SK-N-SH treated with all-trans-retinoic acid at 6 μM for 48 hours (cell line): ENCODE measurements at regions not wholly inside any gene's neighbourhood (a gene's known extent, or its start where the extent isn't known, plus 50 kb on each side); places are given as distances from the start of the nearest gene placed in this dataset.

ENCODE experiments used
- ARNTL ChIP-seq: fragments of 450-650 bp; formaldehyde crosslinking; IDR thresholded peaks from 2 replicates; pipeline ENCODE4 v1.5.0; 2020; ENCODE audit warnings: low read depth, mild to moderate bottlenecking, moderate library complexity, borderline replicate concordance
- CSDC2 ChIP-seq: fragments of 250-450 bp; sonication (Bioruptor Pico); IDR thresholded peaks from 2 replicates; pipeline ENCODE4 v1.5.0; 2020; ENCODE audit warnings: mild to moderate bottlenecking, moderate library complexity
- OSR1 ChIP-seq: fragments of 250-450 bp; sonication (Bioruptor Pico); IDR thresholded peaks from 2 replicates; pipeline ENCODE4 v1.8.0; 2022; ENCODE audit warnings: moderate library complexity, mild to moderate bottlenecking, inconsistent platforms
- PPARA ChIP-seq: fragments of 250-450 bp; sonication (Bioruptor Pico); IDR thresholded peaks from 2 replicates; pipeline ENCODE4 v1.5.0; 2020; ENCODE audit warnings: mild to moderate bottlenecking, borderline replicate concordance
- RARB ChIP-seq: fragments of 250-450 bp; sonication (Bioruptor Pico); IDR thresholded peaks from 2 replicates; pipeline ENCODE4 v1.8.0; 2021; ENCODE audit warnings: mild to moderate bottlenecking, moderate library complexity
- SNAI2 ChIP-seq: fragments of 250-450 bp; sonication (Bioruptor Pico); IDR thresholded peaks from 2 replicates; pipeline ENCODE4 v1.5.0; 2020; ENCODE audit warnings: mild to moderate bottlenecking, moderate library complexity
- TCF4 ChIP-seq: fragments of 250-450 bp; sonication (Bioruptor Pico); IDR thresholded peaks from 2 replicates; pipeline ENCODE4 v1.8.0; 2021; ENCODE audit warnings: mild to moderate bottlenecking, moderate library complexity, borderline replicate concordance
- ZFP3 ChIP-seq: fragments of 250-450 bp; sonication (Bioruptor Pico); IDR thresholded peaks from 2 replicates; pipeline ENCODE4 v1.5.0; 2020; ENCODE audit warnings: mild to moderate bottlenecking, moderate library complexity
- ZFP30 ChIP-seq: fragments of 450-650 bp; formaldehyde crosslinking; IDR thresholded peaks from 2 replicates; pipeline ENCODE4 v1.5.0; 2022; ENCODE audit warnings: mild to moderate bottlenecking, moderate library complexity
- TF ChIP-seq, protein P1 (sequence below): fragments of 250-450 bp; sonication (Bioruptor Pico); IDR thresholded peaks from 2 replicates; pipeline ENCODE4 v1.8.0; 2020; ENCODE audit warnings: mild to moderate bottlenecking, moderate library complexity, borderline replicate concordance
- TF ChIP-seq, protein P2 (sequence below): fragments of 250-450 bp; sonication (Bioruptor Pico); IDR thresholded peaks from 2 replicates; pipeline ENCODE4 v1.8.0; 2021; ENCODE audit warnings: low read depth, mild to moderate bottlenecking, moderate library complexity, borderline replicate concordance
- TF ChIP-seq, protein P3 (sequence below): fragments of 250-450 bp; sonication (Bioruptor Pico); IDR thresholded peaks from 2 replicates; pipeline ENCODE4 v1.5.1; 2020; ENCODE audit warnings: low read depth, mild to moderate bottlenecking, moderate library complexity

DNA sequence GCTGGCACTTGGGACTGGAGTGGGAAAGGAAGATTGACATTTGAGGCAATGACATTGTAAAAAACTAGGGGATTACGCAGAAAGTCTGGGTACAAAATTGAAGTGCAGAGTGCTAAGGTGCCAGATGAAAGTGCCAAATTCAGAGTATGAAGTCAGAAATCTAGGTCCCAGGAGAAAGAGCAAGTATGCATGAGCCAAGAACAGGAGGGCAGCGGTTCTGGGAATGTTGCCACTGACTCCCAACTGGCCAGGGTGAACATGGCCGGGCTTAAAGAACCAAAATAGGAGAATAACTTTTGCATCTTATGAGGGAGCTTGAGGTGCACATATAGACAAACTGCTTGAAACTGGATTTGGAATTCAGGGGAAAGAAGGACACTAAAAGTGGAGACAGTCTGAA, 495.8 kb upstream of the KLF12 start:
- TF ChIP-seq, protein P1, sequence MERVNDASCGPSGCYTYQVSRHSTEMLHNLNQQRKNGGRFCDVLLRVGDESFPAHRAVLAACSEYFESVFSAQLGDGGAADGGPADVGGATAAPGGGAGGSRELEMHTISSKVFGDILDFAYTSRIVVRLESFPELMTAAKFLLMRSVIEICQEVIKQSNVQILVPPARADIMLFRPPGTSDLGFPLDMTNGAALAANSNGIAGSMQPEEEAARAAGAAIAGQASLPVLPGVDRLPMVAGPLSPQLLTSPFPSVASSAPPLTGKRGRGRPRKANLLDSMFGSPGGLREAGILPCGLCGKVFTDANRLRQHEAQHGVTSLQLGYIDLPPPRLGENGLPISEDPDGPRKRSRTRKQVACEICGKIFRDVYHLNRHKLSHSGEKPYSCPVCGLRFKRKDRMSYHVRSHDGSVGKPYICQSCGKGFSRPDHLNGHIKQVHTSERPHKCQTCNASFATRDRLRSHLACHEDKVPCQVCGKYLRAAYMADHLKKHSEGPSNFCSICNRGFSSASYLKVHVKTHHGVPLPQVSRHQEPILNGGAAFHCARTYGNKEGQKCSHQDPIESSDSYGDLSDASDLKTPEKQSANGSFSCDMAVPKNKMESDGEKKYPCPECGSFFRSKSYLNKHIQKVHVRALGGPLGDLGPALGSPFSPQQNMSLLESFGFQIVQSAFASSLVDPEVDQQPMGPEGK (CRISPR knock-in tag) = no peak
- TF ChIP-seq ARNTL (CRISPR knock-in tag) (no peak), PPARA (CRISPR knock-in tag) (no peak), TCF4 (CRISPR knock-in tag) (no peak), SNAI2 (CRISPR knock-in tag) (no peak), CSDC2 (CRISPR knock-in tag) (no peak), OSR1 (CRISPR knock-in tag) (no peak), ZFP30 (CRISPR knock-in tag) (no peak), ZFP3 (no peak), RARB (CRISPR knock-in tag) (no peak)
- TF ChIP-seq, protein P2, sequence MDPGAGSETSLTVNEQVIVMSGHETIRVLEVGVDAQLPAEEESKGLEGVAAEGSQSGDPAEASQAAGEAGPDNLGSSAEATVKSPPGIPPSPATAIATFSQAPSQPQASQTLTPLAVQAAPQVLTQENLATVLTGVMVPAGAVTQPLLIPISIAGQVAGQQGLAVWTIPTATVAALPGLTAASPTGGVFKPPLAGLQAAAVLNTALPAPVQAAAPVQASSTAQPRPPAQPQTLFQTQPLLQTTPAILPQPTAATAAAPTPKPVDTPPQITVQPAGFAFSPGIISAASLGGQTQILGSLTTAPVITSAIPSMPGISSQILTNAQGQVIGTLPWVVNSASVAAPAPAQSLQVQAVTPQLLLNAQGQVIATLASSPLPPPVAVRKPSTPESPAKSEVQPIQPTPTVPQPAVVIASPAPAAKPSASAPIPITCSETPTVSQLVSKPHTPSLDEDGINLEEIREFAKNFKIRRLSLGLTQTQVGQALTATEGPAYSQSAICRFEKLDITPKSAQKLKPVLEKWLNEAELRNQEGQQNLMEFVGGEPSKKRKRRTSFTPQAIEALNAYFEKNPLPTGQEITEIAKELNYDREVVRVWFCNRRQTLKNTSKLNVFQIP (CRISPR knock-in tag) = no peak
- TF ChIP-seq, protein P3, sequence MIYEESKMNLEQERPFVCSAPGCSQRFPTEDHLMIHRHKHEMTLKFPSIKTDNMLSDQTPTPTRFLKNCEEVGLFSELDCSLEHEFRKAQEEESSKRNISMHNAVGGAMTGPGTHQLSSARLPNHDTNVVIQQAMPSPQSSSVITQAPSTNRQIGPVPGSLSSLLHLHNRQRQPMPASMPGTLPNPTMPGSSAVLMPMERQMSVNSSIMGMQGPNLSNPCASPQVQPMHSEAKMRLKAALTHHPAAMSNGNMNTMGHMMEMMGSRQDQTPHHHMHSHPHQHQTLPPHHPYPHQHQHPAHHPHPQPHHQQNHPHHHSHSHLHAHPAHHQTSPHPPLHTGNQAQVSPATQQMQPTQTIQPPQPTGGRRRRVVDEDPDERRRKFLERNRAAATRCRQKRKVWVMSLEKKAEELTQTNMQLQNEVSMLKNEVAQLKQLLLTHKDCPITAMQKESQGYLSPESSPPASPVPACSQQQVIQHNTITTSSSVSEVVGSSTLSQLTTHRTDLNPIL (CRISPR knock-in tag) = no peak
